Activated T-helper 1 cell treated with anti-CD3 and anti-CD28 coated beads, Interleukin-12 subunit alpha, Interleukin-12 subunit beta, Interleukin-2, Interleukin-4 antibody, amounts not matched to agents 30 ng/mL and 10 ng/mL and 1 ng/mL, durations not matched to agents 14 hours and 24 hours and 36 hours (primary cell): ENCODE measurements at regions not wholly inside any gene's neighbourhood (a gene's known extent, or its start where the extent isn't known, plus 50 kb on each side); places are given as distances from the start of the nearest gene placed in this dataset.
"Not testable (repeated sequence)": the region's sequence is repeated elsewhere in the genome, so short reads cannot be mapped to it uniquely, and the experiment has no call there.

Source experiments
- DNase-seq: peaks from one replicate; pipeline ENCODE4 v3.0.0; 2021; ENCODE audit warnings: low spot score
- H3K27ac Mint-ChIP-seq: one replicate; pipeline ENCODE4 v1.8.0; 2021; ENCODE audit warnings: mild to moderate bottlenecking, mixed read lengths
- H3K27me3 Mint-ChIP-seq: one replicate; pipeline ENCODE4 v1.8.0; 2022; ENCODE audit warnings: mild to moderate bottlenecking, moderate library complexity, mixed read lengths; ENCODE audit not compliant: insufficient read depth
- H3K36me3 Mint-ChIP-seq: one replicate; pipeline ENCODE4 v1.8.0; 2021; ENCODE audit warnings: low read depth, mixed read lengths
- H3K4me1 Mint-ChIP-seq: one replicate; pipeline ENCODE4 v1.8.0; 2021; ENCODE audit warnings: low read depth, mixed read lengths
- H3K4me3 Mint-ChIP-seq: one replicate; pipeline ENCODE4 v1.8.0; 2021; ENCODE audit warnings: mild to moderate bottlenecking, moderate library complexity, mixed read lengths
- H3K9me3 Mint-ChIP-seq: one replicate; pipeline ENCODE4 v1.8.0; 2021; ENCODE audit warnings: mixed read lengths
- intact Hi-C: fragments of 100-400 bp; cut with micrococcal nuclease; formaldehyde crosslinking; loops from one replicate; pipeline ENCODE4 v1.15.1; 2024

DNA sequence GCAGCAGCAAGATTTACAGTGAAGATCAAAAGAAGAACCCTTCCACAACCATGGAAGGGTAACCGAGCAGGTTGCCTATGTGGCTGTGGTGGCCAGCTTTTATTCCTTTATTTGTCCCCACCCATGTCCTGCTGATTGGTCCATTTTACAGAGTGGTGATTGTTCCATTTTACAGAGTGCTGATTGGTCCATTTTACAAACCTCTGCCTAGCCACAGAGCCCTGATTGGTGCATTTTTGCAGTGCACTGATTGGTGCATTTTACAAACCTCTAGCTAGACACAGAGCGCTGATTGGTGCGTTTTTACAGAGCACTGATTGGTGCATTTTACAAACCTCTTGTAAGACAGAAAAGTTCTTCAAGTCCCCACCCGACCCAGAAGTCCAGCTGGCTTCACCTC, 75.8 kb upstream of the MSX2 start:
- H3K9me3 Mint-ChIP-seq, H3K36me3 Mint-ChIP-seq, H3K4me1 Mint-ChIP-seq, H3K4me3 Mint-ChIP-seq, H3K27me3 Mint-ChIP-seq, DNase-seq, intact Hi-C loops, H3K27ac Mint-ChIP-seq: not testable (repeated sequence)

DNA sequence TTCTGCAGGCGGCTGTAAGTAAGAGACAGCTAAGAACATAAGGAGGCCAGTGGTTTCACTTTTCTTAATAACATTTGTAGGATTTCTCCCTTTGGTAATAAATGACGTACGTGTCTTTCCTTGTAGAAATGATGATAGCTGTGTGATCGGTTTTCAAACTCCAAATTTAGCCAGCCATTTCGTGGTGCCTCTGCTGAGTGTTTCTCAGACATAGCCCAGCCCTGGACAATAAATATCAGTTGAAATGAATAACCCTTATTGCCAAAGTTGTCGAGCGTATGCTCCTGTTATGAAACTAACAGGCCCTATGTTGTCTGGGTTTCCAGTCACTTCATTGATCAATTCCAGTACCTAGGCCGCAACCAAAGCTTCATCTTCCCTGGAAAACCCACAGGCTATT, 75.0 kb upstream of the MSX2 start:
- Mint-ChIP-seq H3K4me1 (no peaks in the 10 kb centered on the region), H3K36me3 (no peaks in the 10 kb centered on the region)

DNA sequence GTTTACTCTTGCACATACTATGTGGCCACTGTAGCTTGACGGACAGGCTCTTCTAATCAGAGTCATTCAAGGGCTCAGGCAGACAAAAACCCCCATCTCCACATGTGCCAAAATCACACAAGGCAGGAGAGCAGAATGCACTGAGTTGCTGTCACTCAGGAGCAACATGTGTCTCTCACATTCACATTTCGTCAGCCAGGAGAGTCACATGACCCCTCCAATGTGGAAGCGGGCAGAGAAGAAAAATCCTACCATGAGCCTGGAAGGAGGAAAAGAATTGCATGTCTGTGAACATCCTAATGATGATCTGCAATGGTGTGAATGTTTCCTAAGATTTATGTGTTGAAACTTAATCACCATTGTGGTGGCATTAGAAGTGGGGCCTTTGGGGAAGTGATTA, 69.9 kb upstream of the MSX2 start:
- DNase-seq = no peak
- no peaks in the 10 kb centered on the region for H3K36me3 Mint-ChIP-seq
- intact Hi-C loops = no loop called here
- no peaks in the 10 kb centered on the region for H3K9me3 Mint-ChIP-seq
- no peak overlapping the region for H3K4me3 Mint-ChIP-seq
- H3K27me3 Mint-ChIP-seq = no peaks in the 10 kb centered on the region
- H3K27ac Mint-ChIP-seq = no peak overlapping the region
- no peaks in the 10 kb centered on the region for H3K4me1 Mint-ChIP-seq

More for the DNA sequence above, 75.0 kb upstream of the MSX2 start:
- intact Hi-C loops = no loop called here
- no peak for DNase-seq
- Mint-ChIP-seq H3K27ac (no peak overlapping the region), H3K9me3 (peaks cover 7% of the 10 kb centered on the region), H3K27me3 (no peaks in the 10 kb centered on the region), H3K4me3 (no peak overlapping the region)

DNA sequence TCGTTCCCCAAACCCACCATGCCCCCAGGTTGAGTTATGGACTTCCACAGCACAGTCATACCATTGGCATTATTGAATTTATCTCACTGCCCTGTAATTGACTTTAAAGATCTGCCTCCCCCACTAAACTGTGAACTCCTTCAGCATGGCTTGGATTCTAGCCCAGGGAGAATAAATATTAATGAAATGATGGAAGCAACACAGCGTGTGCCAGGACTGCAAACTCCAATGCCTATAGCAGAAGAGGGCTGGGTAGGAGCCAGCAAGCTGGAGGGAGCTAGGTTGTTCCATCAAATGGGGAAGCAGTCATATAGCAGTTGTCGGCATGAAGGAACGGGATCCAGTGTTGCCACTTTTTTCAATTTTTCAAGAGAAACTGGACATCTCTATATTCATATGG, 69.0 kb upstream of the MSX2 start:
- Mint-ChIP-seq H3K27ac (no peak overlapping the region), H3K4me1 (no peaks in the 10 kb centered on the region), H3K4me3 (no peak overlapping the region), H3K9me3 (no peaks in the 10 kb centered on the region), H3K36me3 (no peaks in the 10 kb centered on the region), H3K27me3 (no peaks in the 10 kb centered on the region)
- DNase-seq = no peak
- intact Hi-C loops = no loop called here

DNA sequence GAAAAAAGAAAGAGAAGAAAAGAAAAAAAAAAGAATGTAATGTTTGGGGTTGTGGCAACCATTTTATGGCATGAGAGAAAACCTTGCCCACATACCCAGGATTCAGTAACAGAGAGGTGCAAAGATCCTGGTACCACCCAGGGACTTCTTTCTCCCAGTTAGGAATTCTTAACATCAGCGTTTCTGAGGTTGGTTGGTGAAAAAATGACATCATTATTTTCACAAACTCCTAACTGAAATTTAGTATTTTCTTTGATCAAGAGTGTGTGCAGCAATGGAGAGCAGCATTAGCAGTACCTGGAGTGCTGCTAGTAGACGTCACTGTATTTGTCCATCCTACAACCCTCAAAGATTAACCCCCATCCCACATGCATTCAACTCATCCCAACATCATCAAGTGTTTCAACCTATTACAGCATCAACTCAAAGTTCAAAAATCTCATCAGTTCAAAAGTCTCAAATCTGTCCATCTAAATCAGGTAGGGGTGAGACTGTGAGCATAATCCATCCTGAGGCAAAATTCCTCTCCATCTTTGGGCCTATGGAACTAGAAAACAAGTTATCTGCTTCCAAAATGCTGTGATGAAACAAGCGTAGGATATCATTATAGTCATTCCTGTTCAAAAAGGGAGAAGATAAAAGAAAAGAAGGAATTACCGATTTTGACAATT, 60.1 kb upstream of the MSX2 start:
- no peak for DNase-seq
- no peak overlapping the region for H3K27ac Mint-ChIP-seq
- no peaks in the 10 kb centered on the region for H3K36me3 Mint-ChIP-seq
- H3K9me3 Mint-ChIP-seq = peaks cover 4% of the 10 kb centered on the region
- no peaks in the 10 kb centered on the region for H3K4me1 Mint-ChIP-seq
- no peaks in the 10 kb centered on the region for H3K27me3 Mint-ChIP-seq
- intact Hi-C loops = no loop called here
- no peak overlapping the region for H3K4me3 Mint-ChIP-seq

DNA sequence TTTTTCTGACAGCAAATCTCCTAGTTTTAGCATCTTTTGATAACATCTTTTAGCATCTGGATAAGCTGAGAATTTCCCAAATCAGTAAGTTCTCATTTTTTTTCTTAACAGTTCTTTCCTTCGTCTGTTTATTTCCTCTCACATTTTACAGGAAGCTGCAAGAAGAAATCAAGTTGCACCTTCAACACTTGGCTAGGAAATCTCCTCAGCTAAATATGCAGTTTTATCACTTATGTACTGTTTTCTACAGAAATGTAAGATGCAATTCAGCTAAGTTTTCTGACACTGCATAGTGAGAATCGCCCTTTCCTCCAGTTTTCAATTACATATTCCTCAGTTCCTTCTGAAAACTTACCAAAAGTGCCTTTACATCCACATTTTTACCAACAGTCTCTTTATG, 59.0 kb upstream of the MSX2 start:
- Mint-ChIP-seq H3K27ac (no peak overlapping the region), H3K27me3 (no peaks in the 10 kb centered on the region), H3K4me3 (no peak overlapping the region), H3K4me1 (no peaks in the 10 kb centered on the region), H3K36me3 (no peaks in the 10 kb centered on the region), H3K9me3 (peaks cover 4% of the 10 kb centered on the region)
- no peak for DNase-seq
- intact Hi-C loops = no loop called here

DNA sequence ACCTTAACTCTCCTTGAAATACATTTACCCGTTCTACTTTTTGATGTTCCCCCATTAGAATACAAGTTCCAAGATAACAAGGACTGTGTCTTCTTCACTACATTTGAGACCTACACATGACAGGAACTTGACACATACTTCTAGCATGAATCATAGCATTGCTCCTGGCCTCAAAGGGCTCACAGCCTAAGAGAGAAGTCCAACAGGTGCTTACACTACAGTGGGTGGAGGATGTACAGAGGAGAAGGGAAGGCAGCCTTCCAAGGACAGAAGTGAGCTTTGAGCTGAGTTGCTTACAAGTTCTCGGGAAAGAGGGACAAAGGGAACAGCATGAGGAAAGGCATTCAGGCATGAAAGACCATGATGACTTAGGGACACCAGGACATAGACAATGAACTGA, 56.9 kb upstream of the MSX2 start:
- no peaks in the 10 kb centered on the region for H3K4me1 Mint-ChIP-seq
- no peak for DNase-seq
- H3K27me3 Mint-ChIP-seq = no peaks in the 10 kb centered on the region

DNA sequence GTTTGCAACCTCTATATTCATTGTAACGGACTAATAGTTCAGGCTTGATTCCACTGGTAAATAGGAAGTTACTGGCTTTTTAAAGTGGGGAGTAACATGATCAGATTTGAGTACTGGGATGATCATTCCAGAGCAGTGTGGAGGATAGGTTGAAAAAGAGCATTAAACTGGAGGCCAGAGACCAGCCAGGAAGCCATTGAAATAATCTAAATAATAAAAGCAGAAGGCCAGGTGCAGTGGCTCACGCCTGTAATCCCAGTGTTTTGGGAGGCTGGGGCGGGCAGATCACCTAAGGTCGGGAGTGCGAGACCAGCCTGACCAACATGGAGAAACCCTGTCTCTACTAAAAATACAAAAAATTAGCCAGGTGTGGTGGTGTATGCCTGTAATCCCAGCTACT, 56.0 kb upstream of the MSX2 start:
- H3K27ac Mint-ChIP-seq = no peak overlapping the region

More for the DNA sequence above, 56.9 kb upstream of the MSX2 start:
- Mint-ChIP-seq H3K9me3 (peaks cover 4% of the 10 kb centered on the region), H3K27ac (no peak overlapping the region), H3K4me3 (no peak overlapping the region), H3K36me3 (no peaks in the 10 kb centered on the region)
- intact Hi-C loops = no loop called here

More for the DNA sequence above, 56.0 kb upstream of the MSX2 start:
- no peak for DNase-seq
- H3K36me3 Mint-ChIP-seq = no peaks in the 10 kb centered on the region
- H3K4me3 Mint-ChIP-seq = no peak overlapping the region
- peaks cover 4% of the 10 kb centered on the region for H3K9me3 Mint-ChIP-seq
- intact Hi-C loops = no loop called here
- H3K27me3 Mint-ChIP-seq = no peaks in the 10 kb centered on the region
- H3K4me1 Mint-ChIP-seq = no peaks in the 10 kb centered on the region
